ENCODE measurements at regions not wholly inside any gene's neighbourhood (a gene's known extent, or its start where the extent isn't known, plus 50 kb on each side); places are given as distances from the start of the nearest gene placed in this dataset.

- H3K36me3 Mint-ChIP-seq, result no peaks in the 10 kb centered on the region
- intact Hi-C loops (cut with micrococcal nuclease), result no loop called here
These were observed 329.7 kb upstream of the MEIS1 start for GRCh38 chr2:66105066-66105753.

GRCh38 chr2:66103581-66103980 is 331.3 kb upstream of the MEIS1 start:
- DNase-seq, result no peak
- Histone ChIP-seq H4K20me1 (ENCODE audit: insufficient read depth, low read length) (no peaks in the 10 kb centered on the region), H3K4me3 (replicated peaks in 1 of 3; ENCODE audit: low read depth in 2 of 3, low read length in 3 of 3) (no peak overlapping the region), H3K79me2 (ENCODE audit: insufficient read depth, low read length) (no peaks in the 10 kb centered on the region), H3K27me3 (ENCODE audit: control insufficient read depth in 2 of 2, insufficient read depth in 2 of 2, low read length in 2 of 2) (no peaks in the 10 kb centered on the region), H3K9me3 (replicated peaks in 1 of 2; ENCODE audit: control insufficient read depth in 1 of 2, insufficient read depth in 1 of 2, low read length in 2 of 2) (no peaks in the 10 kb centered on the region), H2AFZ (ENCODE audit: insufficient read depth, low read depth, low read length, poor library complexity, severe bottlenecking) (no peak overlapping the region), H3K4me1 (ENCODE audit: control insufficient read depth in 1 of 2, insufficient read depth in 2 of 2, low read length in 2 of 2) (no peaks in the 10 kb centered on the region), H3K27ac (ENCODE audit: low read depth in 1 of 2, low read length in 2 of 2) (no peak overlapping the region), H3K9ac (ENCODE audit: insufficient read depth, low read length, poor library complexity, severe bottlenecking) (no peak overlapping the region), H3K4me2 (replicated peaks; ENCODE audit: extremely low read depth, low read length, poor library complexity, severe bottlenecking) (no peak overlapping the region), H3K36me3 (replicated peaks in 1 of 2; ENCODE audit: control insufficient read depth in 1 of 2, insufficient read depth in 2 of 2, low read length in 2 of 2) (no peaks in the 10 kb centered on the region)
- Mint-ChIP-seq H3K36me3 (no peaks in the 10 kb centered on the region), H3K9me3 (peaks cover 0 to 7% (median 5%) of the 10 kb centered on the region in 7 donors), H3K4me1 (no peaks in the 10 kb centered on the region), H3K27me3 (ENCODE audit: low read depth in 3 of 3) (no peaks in the 10 kb centered on the region), H3K4me3 (no peak overlapping the region), H3K27ac (no peak overlapping the region)
- intact Hi-C loops (cut with micrococcal nuclease), result no loop called here
- WGBS (ENCODE audit: insufficient coverage), result 86% methylated on average over 3 of the region's 3 CpGs
- no peak for TF ChIP-seq CTCF (IDR thresholded peaks at IDR 0.05)

More at GRCh38 chr2:66105066-66105753, 329.7 kb upstream of the MEIS1 start:
- Histone ChIP-seq H3K4me2 (replicated peaks; ENCODE audit: extremely low read depth, low read length, poor library complexity, severe bottlenecking) (no peak overlapping the region), H3K4me3 (replicated peaks in 1 of 3; ENCODE audit: low read depth in 2 of 3, low read length in 3 of 3) (no peak overlapping the region), H2AFZ (ENCODE audit: insufficient read depth, low read depth, low read length, poor library complexity, severe bottlenecking) (no peak overlapping the region), H3K9ac (ENCODE audit: insufficient read depth, low read length, poor library complexity, severe bottlenecking) (no peak overlapping the region), H3K36me3 (replicated peaks in 1 of 2; ENCODE audit: control insufficient read depth in 1 of 2, insufficient read depth in 2 of 2, low read length in 2 of 2) (no peaks in the 10 kb centered on the region), H3K27me3 (ENCODE audit: control insufficient read depth in 2 of 2, insufficient read depth in 2 of 2, low read length in 2 of 2) (no peaks in the 10 kb centered on the region), H3K4me1 (ENCODE audit: control insufficient read depth in 1 of 2, insufficient read depth in 2 of 2, low read length in 2 of 2) (no peaks in the 10 kb centered on the region), H4K20me1 (ENCODE audit: insufficient read depth, low read length) (no peaks in the 10 kb centered on the region), H3K27ac (ENCODE audit: low read depth in 1 of 2, low read length in 2 of 2) (no peak overlapping the region), H3K79me2 (ENCODE audit: insufficient read depth, low read length) (no peaks in the 10 kb centered on the region), H3K9me3 (replicated peaks in 1 of 2; ENCODE audit: control insufficient read depth in 1 of 2, insufficient read depth in 1 of 2, low read length in 2 of 2) (no peaks in the 10 kb centered on the region)
- no peak for DNase-seq
- TF ChIP-seq CTCF (IDR thresholded peaks at IDR 0.05), result no peak
- Mint-ChIP-seq H3K27me3 (ENCODE audit: low read depth in 3 of 3) (no peaks in the 10 kb centered on the region), H3K4me3 (no peak overlapping the region), H3K27ac (no peak overlapping the region), H3K4me1 (no peaks in the 10 kb centered on the region), H3K9me3 (peaks cover 0 to 17% (median 3%) of the 10 kb centered on the region in 7 donors)
- no CpG with 5 or more reads among the region's 5 CpGs for WGBS (ENCODE audit: insufficient coverage)

Measured in CD14-positive monocyte (primary cell).